Daoy (cell line): ENCODE measurements at regions not wholly inside any gene's neighbourhood (a gene's known extent, or its start where the extent isn't known, plus 50 kb on each side); places are given as distances from the start of the nearest gene placed in this dataset.
"Not testable (repeated sequence)": the region's sequence is repeated elsewhere in the genome, so short reads cannot be mapped to it uniquely, and the experiment has no call there.

ENCODE experiments used
- DNase-seq: peaks from one replicate; pipeline ENCODE4 v3.0.0-alpha.2; 2015; ENCODE audit warnings: low read depth

DNA sequence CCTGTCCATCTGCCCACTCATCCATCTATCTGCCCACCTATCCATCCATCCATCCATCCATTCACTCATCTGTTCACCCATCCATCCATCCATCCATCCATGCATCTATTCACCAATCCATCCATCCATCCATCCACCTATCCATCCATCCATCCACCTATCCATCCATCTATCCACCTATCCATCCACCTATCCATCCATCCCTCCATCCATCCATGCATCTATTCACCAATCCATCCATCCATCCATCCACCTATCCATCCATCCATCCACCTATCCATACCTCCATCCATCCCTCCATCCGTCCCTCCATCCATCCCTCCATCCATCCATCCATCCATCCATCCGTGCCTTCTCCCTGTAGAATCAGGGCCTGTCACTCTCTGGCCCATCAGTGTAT lies 341.9 kb upstream of the CDH5 start:
- DNase-seq, result not testable (repeated sequence)

DNA sequence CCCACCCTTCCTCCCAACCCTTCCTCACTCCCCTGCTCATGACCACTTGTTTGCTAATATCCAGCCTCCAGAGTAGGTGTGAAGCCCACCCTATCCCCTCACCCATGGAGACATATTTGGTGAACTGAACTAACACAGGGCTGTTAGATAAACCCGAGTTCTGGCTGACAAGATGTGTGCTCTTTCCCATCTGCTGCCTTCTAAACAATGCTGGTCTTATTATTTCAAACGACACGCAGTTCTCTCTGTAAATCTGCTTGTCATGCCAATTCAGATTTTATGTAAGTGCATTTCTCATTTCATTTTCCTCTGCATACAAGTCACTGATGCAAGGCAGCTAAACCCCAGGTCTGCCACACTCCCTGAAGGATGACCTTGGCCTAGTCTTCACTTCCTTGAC lies 343.0 kb upstream of the CDH5 start:
- DNase-seq, result no peak

DNA sequence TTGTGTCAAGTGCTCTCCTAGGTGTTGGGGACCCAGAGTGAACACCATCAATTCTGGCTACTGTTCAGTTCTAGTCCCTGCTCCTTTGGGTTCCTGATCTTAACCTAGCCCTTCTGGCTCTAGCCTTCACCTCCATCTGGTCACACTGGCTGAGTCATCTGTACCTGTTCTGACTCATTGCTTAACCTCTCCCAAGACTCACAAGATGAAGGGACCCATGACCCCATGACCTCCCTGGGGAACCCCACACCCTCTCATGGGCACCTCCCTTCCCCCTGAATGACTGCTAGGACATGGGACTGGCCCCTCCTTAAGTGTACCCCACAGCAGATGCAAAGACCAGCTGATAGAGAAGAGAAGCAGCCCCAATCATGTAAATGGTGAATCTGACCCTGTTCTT lies 345.8 kb upstream of the CDH5 start:
- DNase-seq, result no peak

DNA sequence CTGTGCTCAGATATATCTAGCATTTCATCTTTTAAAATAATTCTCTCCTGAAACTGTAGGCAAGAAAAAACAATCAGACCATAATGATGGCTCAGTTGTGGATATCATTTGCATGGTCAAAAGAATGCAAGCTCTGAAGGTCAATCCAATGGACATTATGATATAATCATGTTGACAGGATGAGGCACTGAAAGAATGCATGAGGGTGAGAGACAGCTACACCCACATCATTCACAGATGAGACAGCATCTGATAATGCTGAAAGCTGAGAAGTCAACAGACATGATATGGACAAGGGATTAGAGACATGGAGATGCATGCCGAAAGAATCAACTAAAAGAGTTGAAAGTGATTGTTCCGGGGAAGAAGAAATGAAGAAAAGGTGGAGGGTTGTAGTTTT lies 346.4 kb upstream of the CDH5 start:
- no peak for DNase-seq

GRCh38 chr16:66019502-66019901 lies 347.0 kb upstream of the CDH5 start:
- not testable (repeated sequence) for DNase-seq

GRCh38 chr16:66014221-66014620 lies 352.3 kb upstream of the CDH5 start:
- DNase-seq, result no peak

GRCh38 chr16:66013486-66013885 lies 353.0 kb upstream of the CDH5 start:
- no peak for DNase-seq

DNA sequence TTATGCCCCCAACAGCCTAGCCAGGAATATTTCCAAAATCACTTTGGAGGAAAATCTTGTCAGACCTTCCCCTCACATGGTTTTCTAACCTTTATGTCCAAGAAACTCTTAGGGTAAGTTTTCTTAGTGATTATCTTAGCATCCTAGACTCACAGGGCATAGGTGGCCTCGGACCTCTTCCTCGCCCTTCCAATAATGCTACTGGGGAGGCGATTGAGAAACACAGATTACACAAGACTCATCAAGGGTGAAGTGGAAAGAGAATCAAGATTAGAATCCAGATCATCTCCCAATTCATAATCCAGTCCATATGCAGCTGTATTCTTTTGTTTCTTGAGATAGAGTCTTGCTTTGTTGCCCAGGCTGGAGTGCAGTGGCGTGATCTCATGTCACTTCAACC lies 358.4 kb upstream of the CDH5 start:
- DNase-seq, result no peak

DNA sequence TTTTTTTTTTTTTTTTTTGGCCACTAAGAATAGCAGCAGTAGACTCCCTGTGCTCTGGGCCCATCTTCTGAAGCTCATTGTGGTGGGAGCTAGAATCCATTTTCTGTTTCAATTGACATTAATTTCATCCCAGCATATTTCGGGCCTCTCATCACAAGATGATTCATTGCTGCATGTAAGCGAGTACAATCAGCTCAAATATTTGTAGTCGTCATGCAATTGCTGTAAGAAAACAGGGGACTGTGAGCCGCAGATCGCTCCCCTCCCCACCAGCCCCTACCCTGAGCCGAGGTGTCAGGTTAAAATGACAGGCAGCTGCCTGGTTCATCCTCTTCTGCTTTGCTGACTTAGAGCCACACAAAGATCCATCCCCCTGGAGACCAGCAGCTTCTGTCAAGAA lies 358.8 kb upstream of the CDH5 start:
- peak; percentile 29 for DNase-seq

- DNase-seq, result no peak
Measured at GRCh38 chr16:66006485-66006884, 360.0 kb upstream of the CDH5 start.

- DNase-seq, result no peak
Measured at GRCh38 chr16:66004699-66005098, 361.8 kb upstream of the CDH5 start.

- no peak for DNase-seq
Measured at GRCh38 chr16:66003201-66003600, 363.3 kb upstream of the CDH5 start.

GRCh38 chr16:66002601-66003000 lies 363.9 kb upstream of the CDH5 start:
- DNase-seq, result no peak

DNA sequence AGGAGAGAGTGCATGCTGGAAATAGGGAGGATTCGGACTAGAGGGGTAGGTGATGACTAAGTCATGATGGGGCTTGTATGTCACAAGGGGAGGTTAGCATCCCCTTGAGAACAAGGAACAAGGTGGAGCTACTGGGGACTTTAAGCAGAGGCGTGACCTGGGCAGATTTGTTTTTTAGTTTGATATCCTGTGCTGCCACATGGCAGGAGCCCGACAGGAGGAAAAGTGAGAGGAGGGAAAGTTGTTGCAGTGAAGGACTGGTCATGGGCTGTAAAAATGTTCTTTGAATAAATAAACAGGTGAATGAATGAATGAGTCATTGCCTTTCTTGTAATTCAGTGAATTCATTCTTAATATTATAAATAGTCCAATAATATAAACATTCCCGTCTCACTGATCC lies 365.1 kb upstream of the CDH5 start:
- peak; percentile 10 for DNase-seq

DNA sequence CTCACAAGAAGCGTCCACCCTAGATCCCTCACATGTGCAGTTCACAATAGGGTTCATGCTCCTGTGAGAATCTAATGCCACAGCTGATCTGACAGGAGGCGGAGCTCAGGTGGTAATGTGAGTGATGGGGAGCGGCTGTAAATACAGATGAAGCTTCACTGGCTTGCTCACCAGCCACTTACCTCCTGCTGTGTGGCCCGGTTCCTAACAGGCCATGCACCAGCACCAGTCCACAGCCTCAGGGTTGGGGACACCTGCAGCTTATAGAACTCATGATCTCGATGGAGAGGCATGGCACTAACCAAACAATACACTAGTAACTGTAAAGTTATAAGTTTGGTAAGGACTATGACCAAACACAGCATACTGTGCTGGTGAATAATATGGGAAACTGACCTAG lies 368.0 kb upstream of the CDH5 start:
- no peak for DNase-seq

- no peak for DNase-seq
Measured at GRCh38 chr16:65994291-65994690, 372.2 kb upstream of the CDH5 start.

DNA sequence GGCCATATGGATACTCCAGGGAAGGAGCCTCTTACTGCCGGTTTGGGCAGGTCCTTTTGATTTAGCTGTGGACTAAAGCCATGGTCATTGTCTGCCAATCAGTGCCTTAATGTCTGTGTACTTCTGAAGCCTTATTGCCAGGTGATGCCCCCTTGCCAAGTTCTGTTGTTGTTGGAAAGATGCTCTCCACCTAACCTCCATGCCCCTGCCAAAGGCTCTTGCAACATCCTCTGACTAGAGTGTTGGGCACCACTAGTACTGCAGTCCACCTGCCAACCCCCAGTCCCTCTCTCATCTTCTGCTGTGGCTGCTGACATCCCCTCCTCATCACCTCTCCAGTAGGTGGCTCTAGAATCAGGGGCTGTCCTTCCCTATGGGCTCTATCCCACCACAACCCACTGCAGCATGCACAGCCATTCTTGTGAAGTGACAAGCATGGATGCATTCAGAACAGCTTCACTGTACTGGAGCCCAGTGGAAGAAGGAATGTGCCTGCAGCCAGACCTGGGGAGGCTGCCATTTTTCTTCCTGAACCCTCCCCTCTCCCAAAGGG lies 375.3 kb upstream of the CDH5 start:
- no peak for DNase-seq

DNA sequence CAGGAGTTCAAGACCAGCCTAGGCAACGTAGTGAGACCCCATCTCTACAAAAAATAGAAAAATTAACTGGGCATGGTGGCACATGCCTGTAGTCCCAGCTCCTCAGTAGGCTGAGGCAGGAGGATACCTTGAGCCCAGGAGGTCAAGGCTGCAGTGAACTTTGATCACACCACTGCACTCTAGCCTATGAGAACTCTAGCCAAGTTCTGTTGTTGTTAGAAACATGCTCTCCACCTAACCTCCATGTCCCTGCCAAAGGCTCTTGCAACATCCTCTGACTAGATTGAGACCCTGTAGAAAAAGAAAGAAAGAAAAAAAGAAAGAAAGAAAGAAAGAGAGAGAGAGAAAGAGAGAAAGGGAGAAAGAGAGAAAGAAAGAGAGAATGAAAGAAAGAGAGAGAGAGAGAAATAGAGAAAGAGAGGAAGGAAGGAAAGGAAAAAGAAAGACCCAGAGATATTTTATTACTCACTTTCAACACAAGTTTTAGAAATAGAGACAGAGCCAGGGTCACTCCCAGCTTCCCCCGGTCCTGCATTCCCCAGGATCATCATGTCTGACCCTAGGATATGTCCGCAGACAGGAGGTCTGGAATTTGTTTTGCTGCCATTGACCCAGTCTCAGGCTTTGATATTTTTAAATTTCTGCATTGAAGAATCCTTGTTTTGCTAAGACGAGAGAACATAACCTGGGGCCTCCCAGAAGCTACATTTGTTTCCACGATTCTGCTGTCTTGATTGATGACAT lies 376.5 kb upstream of the CDH5 start:
- no peak for DNase-seq

DNA sequence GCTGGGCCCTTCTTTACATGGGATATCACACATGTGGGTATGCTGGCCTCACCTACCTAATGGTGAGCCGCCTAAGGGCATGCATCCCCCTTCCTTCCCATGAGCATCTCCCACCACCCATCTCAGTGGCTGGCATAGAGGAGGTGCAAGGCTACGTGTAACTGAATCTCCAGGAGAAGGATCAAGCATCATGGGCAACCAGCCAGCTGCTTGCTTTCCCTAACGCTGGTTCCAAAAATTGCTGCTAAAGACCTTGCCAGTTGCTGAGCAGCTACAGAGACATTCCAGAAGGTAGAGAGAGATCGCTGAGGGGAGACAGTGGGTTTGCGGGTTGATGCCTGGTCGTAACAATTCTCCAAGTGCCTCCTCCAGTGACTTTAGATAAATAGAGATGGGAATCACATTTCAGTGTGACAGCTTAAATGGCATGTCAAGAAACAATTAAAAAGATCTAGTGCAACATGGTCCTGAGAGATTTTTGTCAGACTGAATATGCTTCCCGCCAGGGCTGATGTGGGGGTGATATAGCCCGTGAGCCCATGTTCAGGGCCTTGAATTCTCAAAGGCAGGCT lies 378.4 kb upstream of the CDH5 start:
- no peak for DNase-seq

DNA sequence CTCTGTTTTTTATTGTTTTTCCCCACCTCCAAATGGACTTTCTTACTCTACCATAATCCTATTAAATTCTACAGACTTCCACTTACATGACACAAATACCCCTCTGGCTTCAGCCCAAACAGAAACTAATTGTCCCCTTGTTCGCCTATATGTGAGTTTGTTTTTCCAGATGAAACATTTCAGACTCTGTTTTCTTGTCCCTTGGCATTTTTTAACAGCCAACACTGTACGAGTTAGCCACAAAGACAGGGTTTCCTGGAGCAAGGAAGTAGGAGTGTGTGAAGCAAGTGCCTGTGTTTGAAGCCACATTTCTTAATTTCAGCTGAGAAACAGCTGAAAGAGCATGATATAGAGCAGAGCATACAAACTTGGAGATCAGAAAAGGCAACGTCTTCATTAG lies 382.2 kb upstream of the CDH5 start:
- no peak for DNase-seq

- DNase-seq, result no peak
Measured at GRCh38 chr16:65981057-65981456, 385.4 kb upstream of the CDH5 start.

- DNase-seq, result peak; percentile 63
Measured at GRCh38 chr16:65975049-65975708, 391.3 kb upstream of the CDH5 start.

DNA sequence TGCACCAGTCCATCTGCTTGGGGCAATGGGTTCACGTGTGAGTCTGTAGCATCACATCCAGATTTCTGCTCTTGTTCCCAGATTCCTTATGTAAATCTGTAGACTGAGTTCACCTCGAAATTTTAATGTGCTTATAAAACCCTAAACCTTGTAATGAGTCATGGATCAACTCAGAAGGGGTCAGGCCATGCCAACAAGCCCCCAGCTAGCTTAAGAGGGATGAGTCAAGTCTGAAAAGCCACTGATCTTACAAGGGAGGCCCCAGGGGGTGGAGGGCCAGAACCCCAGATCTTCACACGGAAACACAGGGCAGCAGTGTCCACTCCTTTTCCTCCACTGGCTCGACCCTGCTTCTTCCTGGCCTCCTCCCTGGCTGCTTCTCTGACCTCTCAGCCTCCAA lies 399.1 kb upstream of the CDH5 start:
- DNase-seq, result peak; percentile 73
